T-helper 17 cell (primary cell): ENCODE measurements at regions not wholly inside any gene's neighbourhood (a gene's known extent, or its start where the extent isn't known, plus 50 kb on each side); places are given as distances from the start of the nearest gene placed in this dataset.

Experiments used
- ATAC-seq: fragments of 150-1000 bp; cut with Tn5 transposase; 2 replicates; pipeline ENCODE4 v1.10.0; 2021; ENCODE audit warnings: mild to moderate bottlenecking, moderate library complexity
- DNase-seq, 3 donors: peaks; one replicate each; pipeline versions ENCODE4 v3.0.0 to v3.0.0-alpha.2; 2020 to 2021
- H3K9me3 ChIP-seq: one replicate; pipeline ENCODE4 v1.7.0; 2013; ENCODE audit warnings: low read length, mild to moderate bottlenecking; ENCODE audit not compliant: control insufficient read depth, poor library complexity, severe bottlenecking
- H3K27ac Mint-ChIP-seq: one replicate; pipeline ENCODE4 v1.8.0; 2022; ENCODE audit warnings: mild to moderate bottlenecking, moderate library complexity, mixed read lengths
- H3K27me3 Mint-ChIP-seq: one replicate; pipeline ENCODE4 v1.8.0; 2022; ENCODE audit warnings: mixed read lengths
- H3K36me3 Mint-ChIP-seq: one replicate; pipeline ENCODE4 v1.8.0; 2022; ENCODE audit warnings: low read depth, mixed read lengths
- H3K4me1 Mint-ChIP-seq: one replicate; pipeline ENCODE4 v1.8.0; 2022; ENCODE audit warnings: mild to moderate bottlenecking, mixed read lengths
- H3K4me3 Mint-ChIP-seq: one replicate; pipeline ENCODE4 v1.8.0; 2022; ENCODE audit warnings: mild to moderate bottlenecking, moderate library complexity, mixed read lengths

- no peak overlapping the region for H3K27ac Mint-ChIP-seq
- ATAC-seq, result no peak
- H3K27me3 Mint-ChIP-seq, result peaks cover 16% of the 10 kb centered on the region
- H3K4me1 Mint-ChIP-seq, result no peaks in the 10 kb centered on the region
- H3K9me3 ChIP-seq, result no peaks in the 10 kb centered on the region
- DNase-seq, result no peak
- H3K4me3 Mint-ChIP-seq, result no peak overlapping the region
- H3K36me3 Mint-ChIP-seq, result no peaks in the 10 kb centered on the region
Observed at GRCh38 chr2:118479020-118479419, 368.4 kb downstream of the EN1 start.

GRCh38 chr2:118477111-118477862, 370.2 kb downstream of the EN1 start:
- no peaks in the 10 kb centered on the region for H3K9me3 ChIP-seq
- Mint-ChIP-seq H3K27ac (no peak overlapping the region), H3K4me3 (no peak overlapping the region), H3K4me1 (no peaks in the 10 kb centered on the region), H3K36me3 (no peaks in the 10 kb centered on the region), H3K27me3 (peaks cover 16% of the 10 kb centered on the region)
- no peak for DNase-seq
- ATAC-seq, result no peak

- ATAC-seq, result no peak
- Mint-ChIP-seq H3K27me3 (peaks cover 16% of the 10 kb centered on the region), H3K4me1 (no peaks in the 10 kb centered on the region), H3K27ac (no peak overlapping the region), H3K4me3 (no peak overlapping the region), H3K36me3 (no peaks in the 10 kb centered on the region)
- no peak for DNase-seq
- no peaks in the 10 kb centered on the region for H3K9me3 ChIP-seq
Observed at GRCh38 chr2:118475622-118476205, 371.7 kb downstream of the EN1 start.

GRCh38 chr2:118474541-118474920, 372.9 kb downstream of the EN1 start:
- H3K27ac Mint-ChIP-seq, result no peak overlapping the region
- H3K4me3 Mint-ChIP-seq, result no peak overlapping the region
- no peak for DNase-seq
- ATAC-seq, result no peak
- H3K9me3 ChIP-seq, result no peaks in the 10 kb centered on the region
- H3K4me1 Mint-ChIP-seq, result no peaks in the 10 kb centered on the region
- H3K27me3 Mint-ChIP-seq, result peaks cover 13% of the 10 kb centered on the region
- H3K36me3 Mint-ChIP-seq, result no peaks in the 10 kb centered on the region

GRCh38 chr2:118473846-118474540, 373.5 kb downstream of the EN1 start:
- Mint-ChIP-seq H3K27ac (no peak overlapping the region), H3K4me1 (no peaks in the 10 kb centered on the region), H3K27me3 (peaks cover 12% of the 10 kb centered on the region), H3K36me3 (no peaks in the 10 kb centered on the region), H3K4me3 (no peak overlapping the region)
- no peak for ATAC-seq
- no peaks in the 10 kb centered on the region for H3K9me3 ChIP-seq
- no peak for DNase-seq

GRCh38 chr2:118473241-118473640, 374.2 kb downstream of the EN1 start:
- H3K27ac Mint-ChIP-seq, result no peak overlapping the region
- ATAC-seq (no peak), DNase-seq (no peak)
- peaks cover 16% of the 10 kb centered on the region for H3K27me3 Mint-ChIP-seq
- H3K4me1 Mint-ChIP-seq, result no peaks in the 10 kb centered on the region
- no peaks in the 10 kb centered on the region for H3K36me3 Mint-ChIP-seq
- H3K4me3 Mint-ChIP-seq, result no peak overlapping the region
- H3K9me3 ChIP-seq, result no peaks in the 10 kb centered on the region

GRCh38 chr2:118470297-118470696, 377.2 kb downstream of the EN1 start:
- DNase-seq, result no peak
- ATAC-seq, result no peak
- no peak overlapping the region for H3K4me3 Mint-ChIP-seq
- no peaks in the 10 kb centered on the region for H3K9me3 ChIP-seq
- peaks cover 23% of the 10 kb centered on the region for H3K27me3 Mint-ChIP-seq
- no peak overlapping the region for H3K27ac Mint-ChIP-seq
- no peaks in the 10 kb centered on the region for H3K36me3 Mint-ChIP-seq
- H3K4me1 Mint-ChIP-seq, result peaks cover 2% of the 10 kb centered on the region

- ATAC-seq (no peak), DNase-seq (no peak)
- H3K27ac Mint-ChIP-seq, result no peak overlapping the region
- peaks cover 2% of the 10 kb centered on the region for H3K4me1 Mint-ChIP-seq
- H3K9me3 ChIP-seq, result no peaks in the 10 kb centered on the region
- no peaks in the 10 kb centered on the region for H3K36me3 Mint-ChIP-seq
- H3K4me3 Mint-ChIP-seq, result no peak overlapping the region
- peaks cover 27% of the 10 kb centered on the region for H3K27me3 Mint-ChIP-seq
Observed at GRCh38 chr2:118469103-118469502, 378.3 kb downstream of the EN1 start.

GRCh38 chr2:118464546-118465265, 376.4 kb downstream of the INSIG2 start:
- H3K4me3 Mint-ChIP-seq, result no peak overlapping the region
- peaks cover 2% of the 10 kb centered on the region for H3K4me1 Mint-ChIP-seq
- no peak overlapping the region for H3K27ac Mint-ChIP-seq
- H3K27me3 Mint-ChIP-seq, result peaks cover 51% of the 10 kb centered on the region
- no peaks in the 10 kb centered on the region for H3K9me3 ChIP-seq
- H3K36me3 Mint-ChIP-seq, result no peaks in the 10 kb centered on the region
- no peak for DNase-seq
- no peak for ATAC-seq

GRCh38 chr2:118464046-118464445, 375.8 kb downstream of the INSIG2 start:
- ATAC-seq, result no peak
- no peak overlapping the region for H3K27ac Mint-ChIP-seq
- H3K9me3 ChIP-seq, result no peaks in the 10 kb centered on the region

GRCh38 chr2:118460425-118460824, 372.2 kb downstream of the INSIG2 start:
- Mint-ChIP-seq H3K4me1 (no peaks in the 10 kb centered on the region), H3K27ac (no peak overlapping the region), H3K36me3 (no peaks in the 10 kb centered on the region), H3K27me3 (peaks cover 57% of the 10 kb centered on the region), H3K4me3 (no peak overlapping the region)
- no peak for ATAC-seq
- DNase-seq, result no peak
- H3K9me3 ChIP-seq, result no peaks in the 10 kb centered on the region

More at GRCh38 chr2:118464046-118464445, 375.8 kb downstream of the INSIG2 start:
- Mint-ChIP-seq H3K4me3 (no peak overlapping the region), H3K36me3 (no peaks in the 10 kb centered on the region), H3K4me1 (peaks cover 2% of the 10 kb centered on the region), H3K27me3 (peaks cover 49% of the 10 kb centered on the region)
- DNase-seq, result no peak

- H3K9me3 ChIP-seq, result no peaks in the 10 kb centered on the region
- DNase-seq (no peak), ATAC-seq (no peak)
- Mint-ChIP-seq H3K36me3 (no peaks in the 10 kb centered on the region), H3K27me3 (peaks cover 56% of the 10 kb centered on the region), H3K27ac (no peak overlapping the region), H3K4me3 (no peak overlapping the region), H3K4me1 (no peaks in the 10 kb centered on the region)
Observed at GRCh38 chr2:118459426-118459825, 371.2 kb downstream of the INSIG2 start.

GRCh38 chr2:118457951-118458350, 369.7 kb downstream of the INSIG2 start:
- Mint-ChIP-seq H3K27ac (no peak overlapping the region), H3K4me3 (no peak overlapping the region), H3K36me3 (no peaks in the 10 kb centered on the region), H3K4me1 (no peaks in the 10 kb centered on the region), H3K27me3 (peaks cover 52% of the 10 kb centered on the region)
- DNase-seq (no peak), ATAC-seq (no peak)
- H3K9me3 ChIP-seq, result no peaks in the 10 kb centered on the region
